Motor neuron (in vitro differentiated cells): ENCODE measurements at regions not wholly inside any gene's neighbourhood (a gene's known extent, or its start where the extent isn't known, plus 50 kb on each side); places are given as distances from the start of the nearest gene placed in this dataset.
"Not testable (repeated sequence)": the region's sequence is repeated elsewhere in the genome, so short reads cannot be mapped to it uniquely, and the experiment has no call there.

Experiments
- ATAC-seq, 8 experiments: fragments of 200-7000 bp; cut with Tn5 transposase; replicated peaks in 6 of 8; 2 replicates each; pipeline ENCODE4 v1.8.0; 2021; ENCODE audit warnings: mild to moderate bottlenecking in 8 of 8, moderate library complexity in 8 of 8
- H3K27ac ChIP-seq, 2 donors: fragments of 250-450 bp; sonication (Bioruptor Pico); 2 replicates each; pipeline ENCODE4 v1.9.0; 2021; ENCODE audit warnings: antibody characterized with exemption in 2 of 2, mild to moderate bottlenecking in 2 of 2, moderate library complexity in 1 of 2
- H3K4me1 ChIP-seq, 2 donors: fragments of 250-450 bp; sonication (Bioruptor Pico); replicated peaks in 1 of 2; 2 replicates each; pipeline ENCODE4 v1.6.1; 2021; ENCODE audit warnings: antibody characterized with exemption in 2 of 2, mild to moderate bottlenecking in 2 of 2, moderate library complexity in 1 of 2
- H3K4me3 ChIP-seq, 5 donors: fragments of 250-450 bp; sonication (Bioruptor Pico); 2 replicates each; pipeline ENCODE4 v1.9.0; 2021; ENCODE audit warnings: antibody characterized with exemption in 5 of 5, mild to moderate bottlenecking in 5 of 5, moderate library complexity in 4 of 5
- whole genome bisulfite sequencing, 10 experiments: fragments of 450-650 bp; shearing (Covaris generic); methylation state at CpG; one replicate each; pipeline ENCODE4 v1.0.0; 2022; 5-methylcytosine and 5-hydroxymethylcytosine counted together
- in situ Hi-C, 9 experiments: fragments of 400-800 bp; cut with MboI; loops; one replicate each; pipeline ENCODE4 v1.15.0; 2021; ENCODE audit warnings: low sequenced_read_pairs in 9 of 9, low pct_unique_long_range_greater_than_20kb in 2 of 9; ENCODE audit not compliant: unreplicated experiment in 9 of 9

DNA sequence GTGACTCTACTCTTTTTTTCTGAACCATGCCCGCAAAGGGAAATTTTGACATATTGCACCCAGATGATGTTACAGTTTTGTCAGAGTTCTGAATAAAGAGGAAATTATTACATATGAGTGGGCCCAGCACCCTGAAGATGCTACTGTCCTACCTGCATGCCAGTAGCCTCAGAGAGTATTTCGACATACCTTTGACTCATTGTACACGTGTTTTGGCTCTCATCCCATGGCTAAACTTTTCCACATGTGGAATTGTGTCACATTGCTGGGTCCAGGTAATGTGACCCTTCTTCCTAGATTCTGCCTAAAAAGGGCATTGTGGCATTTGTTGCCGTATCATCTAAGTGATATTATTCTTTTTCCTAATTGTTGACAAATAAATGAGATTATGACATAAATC is 175.7 kb upstream of the BPY2 start:
- H3K4me3 ChIP-seq, in situ Hi-C loops, H3K27ac ChIP-seq, ATAC-seq, H3K4me1 ChIP-seq: not testable (repeated sequence)
- no CpG with 5 or more reads among the region's 4 CpGs for WGBS, 10 experiments

DNA sequence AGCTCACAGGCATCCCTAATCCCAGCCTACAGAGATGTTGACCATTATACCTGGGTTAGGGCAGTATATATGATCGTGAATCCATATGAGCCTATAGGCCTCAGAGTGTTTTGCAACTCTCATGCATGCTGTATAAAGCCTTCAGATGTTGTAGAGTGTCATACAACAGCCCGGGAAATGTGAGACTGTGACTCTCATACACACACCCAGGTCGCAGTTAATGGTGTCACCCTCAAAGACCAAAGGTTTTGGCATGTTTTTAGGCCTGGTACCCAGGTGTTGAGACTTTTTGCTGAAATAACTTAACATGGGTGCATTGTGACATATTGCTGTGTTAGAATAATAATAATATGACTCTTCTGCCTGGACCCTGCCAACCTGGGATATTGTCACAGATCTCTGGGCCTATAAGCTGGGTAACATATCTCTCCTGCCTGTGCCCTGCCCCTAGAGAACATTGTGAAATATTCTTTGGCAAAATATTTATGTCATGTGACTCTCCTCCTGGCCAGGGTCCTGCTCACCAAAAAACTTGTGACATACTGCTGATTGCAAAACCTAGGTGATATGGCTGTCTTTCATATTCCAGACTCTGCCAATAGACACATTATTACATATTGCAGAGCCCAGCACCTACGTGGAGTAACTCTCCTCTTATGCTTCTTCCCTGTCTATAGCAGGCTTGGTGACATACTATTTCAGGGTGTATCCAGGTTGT is 165.1 kb upstream of the BPY2 start:
- ATAC-seq, H3K4me3 ChIP-seq, H3K27ac ChIP-seq, in situ Hi-C loops, H3K4me1 ChIP-seq: not testable (repeated sequence)
- WGBS, 10 experiments: no CpG with 5 or more reads among the region's 4 CpGs

DNA sequence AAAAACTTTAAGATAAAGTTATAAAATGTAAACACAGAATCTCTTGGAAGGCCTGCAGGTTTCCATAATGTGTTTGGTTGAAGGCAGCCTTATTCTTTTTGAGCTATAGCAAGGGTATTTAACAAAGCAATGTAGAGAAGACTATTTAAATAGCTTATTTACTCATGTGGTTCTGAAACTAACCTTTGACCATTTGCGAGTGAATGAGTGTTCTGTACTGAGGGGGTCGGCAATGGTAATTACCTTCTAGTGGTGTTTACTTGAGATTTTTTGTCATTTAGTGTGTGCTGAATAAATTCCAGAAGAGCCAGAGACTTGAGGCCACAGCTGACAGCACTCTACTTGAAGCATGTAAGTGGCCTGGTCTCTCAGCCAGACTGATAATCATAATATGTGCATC is 161.4 kb upstream of the BPY2 start:
- no CpG with 5 or more reads among the region's 2 CpGs for WGBS, 10 experiments
- H3K27ac ChIP-seq, H3K4me3 ChIP-seq, H3K4me1 ChIP-seq, in situ Hi-C loops: not testable (repeated sequence)
- peak in 2 of 8 experiments; percentile 20 to 82 for ATAC-seq

DNA sequence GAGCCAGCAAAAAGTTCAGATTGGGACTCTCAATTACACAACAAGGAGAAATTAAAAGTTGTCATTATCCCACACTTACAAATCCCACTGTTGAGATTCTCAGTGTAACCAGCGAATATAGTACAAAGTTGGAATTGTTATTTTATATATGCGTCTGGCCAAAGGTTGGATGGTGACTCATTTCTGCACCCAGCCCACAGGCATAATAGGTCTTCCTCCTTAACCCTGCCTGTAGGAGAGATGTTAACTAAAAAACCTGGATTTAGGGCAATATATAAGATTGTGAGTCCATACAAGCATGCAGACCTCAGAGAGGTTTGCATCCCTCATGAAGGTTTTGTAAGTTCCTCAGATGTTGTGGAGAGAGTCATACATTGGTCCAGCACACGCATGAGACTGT is 160.2 kb upstream of the BPY2 start:
- H3K4me3 ChIP-seq, H3K27ac ChIP-seq, H3K4me1 ChIP-seq, in situ Hi-C loops: not testable (repeated sequence)
- WGBS, 10 experiments: no CpG with 5 or more reads among the region's 3 CpGs
- peak in 1 of 8 experiments; percentile 10 for ATAC-seq

DNA sequence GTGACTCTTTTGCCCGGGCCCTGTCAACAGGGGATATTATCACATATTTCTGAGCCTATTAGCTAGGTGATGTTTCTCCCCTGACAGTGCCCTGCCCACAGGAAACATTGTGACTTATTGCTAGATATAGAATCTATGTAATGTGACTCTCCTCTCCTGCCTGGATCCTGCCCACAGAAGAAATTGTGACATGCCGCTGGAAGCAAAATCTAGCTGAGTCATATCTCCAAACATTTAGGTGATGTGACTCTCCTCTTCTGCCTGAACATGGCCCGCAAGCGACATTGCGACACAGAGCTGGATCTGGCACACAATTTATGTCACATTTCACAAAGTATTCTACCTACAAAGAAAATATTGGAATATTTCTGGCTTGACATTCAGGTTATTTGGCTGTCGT is 159.6 kb upstream of the BPY2 start:
- in situ Hi-C loops: not testable (repeated sequence)

DNA sequence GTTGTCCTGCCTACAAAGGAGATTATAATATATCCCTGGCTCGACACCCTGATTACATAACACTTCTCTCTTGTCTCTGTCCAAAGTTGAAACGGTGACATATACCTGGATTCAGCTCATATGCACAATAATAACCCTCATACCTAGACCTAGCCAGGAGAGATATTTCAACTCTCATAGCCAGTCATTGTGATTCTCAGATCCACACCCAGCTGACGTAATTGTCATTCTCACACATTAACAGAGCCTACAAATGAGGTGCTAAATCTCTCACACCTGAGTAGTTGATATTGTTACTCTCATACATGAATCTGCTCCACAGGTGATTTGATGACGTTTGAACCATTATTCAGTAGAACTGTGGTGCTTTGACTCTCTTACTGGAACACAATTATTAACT is 156.0 kb upstream of the BPY2 start:
- H3K27ac ChIP-seq, H3K4me3 ChIP-seq, in situ Hi-C loops, ATAC-seq, H3K4me1 ChIP-seq: not testable (repeated sequence)
- WGBS, 10 experiments: no CpG with 5 or more reads among the region's 4 CpGs

More for the DNA sequence above, 159.6 kb upstream of the BPY2 start:
- not testable (repeated sequence) for H3K4me1 ChIP-seq, H3K4me3 ChIP-seq, H3K27ac ChIP-seq
- WGBS, 10 experiments: no CpG with 5 or more reads among the region's 6 CpGs
- ATAC-seq: peak in 1 of 8 experiments; percentile 16

DNA sequence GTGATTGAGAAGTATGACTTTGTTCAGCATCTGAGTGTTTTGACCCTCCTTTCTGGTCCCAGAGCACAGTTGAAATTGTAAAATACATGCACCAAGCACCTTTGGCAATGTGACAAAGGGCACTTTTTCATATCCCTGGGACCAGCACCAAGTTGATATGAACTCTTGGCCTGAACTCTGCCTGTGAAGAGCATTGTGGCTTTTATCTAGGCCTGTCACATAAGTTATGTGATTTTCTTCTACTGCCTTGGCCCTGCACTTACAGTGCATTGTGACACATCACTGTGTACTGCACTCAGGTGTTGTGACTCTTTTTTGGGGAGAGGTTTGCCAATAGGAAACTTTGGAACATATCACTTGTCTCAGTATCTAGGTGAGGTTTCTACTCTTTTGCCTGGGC is 155.5 kb upstream of the BPY2 start:
- H3K27ac ChIP-seq, H3K4me3 ChIP-seq, H3K4me1 ChIP-seq, in situ Hi-C loops, ATAC-seq: not testable (repeated sequence)
